ENCODE measurements at regions not wholly inside any gene's neighbourhood (a gene's known extent, or its start where the extent isn't known, plus 50 kb on each side); places are given as distances from the start of the nearest gene placed in this dataset.
A peak's percentile ranks its signal among the peaks of the same experiment; 100 is the strongest.

DNA sequence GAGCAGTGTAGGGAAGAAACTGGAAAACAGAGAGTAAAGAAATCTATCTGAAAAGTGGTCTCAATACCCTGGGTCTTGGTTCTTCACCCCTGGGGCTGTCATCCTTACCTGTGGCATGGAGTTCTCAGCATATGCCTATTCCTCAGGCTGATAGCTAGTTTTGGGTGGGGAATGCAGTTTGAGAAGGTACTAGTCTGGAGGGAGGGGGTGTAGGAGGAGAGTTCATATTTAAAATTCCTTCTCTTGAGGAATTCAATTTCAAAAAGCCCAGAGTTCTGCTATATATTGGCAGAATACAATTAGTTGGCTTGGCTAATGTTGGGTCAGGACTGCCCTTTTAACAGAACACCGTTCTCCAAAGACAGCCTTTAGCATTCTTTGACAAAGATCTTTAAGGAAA, 82.9 kb upstream of the NPHP3 start:
- TF ChIP-seq, protein P1, sequence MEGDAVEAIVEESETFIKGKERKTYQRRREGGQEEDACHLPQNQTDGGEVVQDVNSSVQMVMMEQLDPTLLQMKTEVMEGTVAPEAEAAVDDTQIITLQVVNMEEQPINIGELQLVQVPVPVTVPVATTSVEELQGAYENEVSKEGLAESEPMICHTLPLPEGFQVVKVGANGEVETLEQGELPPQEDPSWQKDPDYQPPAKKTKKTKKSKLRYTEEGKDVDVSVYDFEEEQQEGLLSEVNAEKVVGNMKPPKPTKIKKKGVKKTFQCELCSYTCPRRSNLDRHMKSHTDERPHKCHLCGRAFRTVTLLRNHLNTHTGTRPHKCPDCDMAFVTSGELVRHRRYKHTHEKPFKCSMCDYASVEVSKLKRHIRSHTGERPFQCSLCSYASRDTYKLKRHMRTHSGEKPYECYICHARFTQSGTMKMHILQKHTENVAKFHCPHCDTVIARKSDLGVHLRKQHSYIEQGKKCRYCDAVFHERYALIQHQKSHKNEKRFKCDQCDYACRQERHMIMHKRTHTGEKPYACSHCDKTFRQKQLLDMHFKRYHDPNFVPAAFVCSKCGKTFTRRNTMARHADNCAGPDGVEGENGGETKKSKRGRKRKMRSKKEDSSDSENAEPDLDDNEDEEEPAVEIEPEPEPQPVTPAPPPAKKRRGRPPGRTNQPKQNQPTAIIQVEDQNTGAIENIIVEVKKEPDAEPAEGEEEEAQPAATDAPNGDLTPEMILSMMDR (IDR thresholded peaks at IDR 0.05; ENCODE audit: unreplicated experiment), result no peak
- DNase-seq (ENCODE audit: low spot score, unreplicated experiment), result no peak
- H3K9me3 Mint-ChIP-seq (ENCODE audit: low read depth), result no peaks in the 10 kb centered on the region
- no peaks in the 10 kb centered on the region for H3K27me3 Mint-ChIP-seq
- H3K4me3 Mint-ChIP-seq (ENCODE audit: low read depth), result no peak overlapping the region
- H3K4me1 Mint-ChIP-seq (ENCODE audit: low read depth), result no peaks in the 10 kb centered on the region
- no peak overlapping the region for H3K27ac Mint-ChIP-seq
- no peaks in the 10 kb centered on the region for H3K36me3 Mint-ChIP-seq (ENCODE audit: insufficient read depth)

DNA sequence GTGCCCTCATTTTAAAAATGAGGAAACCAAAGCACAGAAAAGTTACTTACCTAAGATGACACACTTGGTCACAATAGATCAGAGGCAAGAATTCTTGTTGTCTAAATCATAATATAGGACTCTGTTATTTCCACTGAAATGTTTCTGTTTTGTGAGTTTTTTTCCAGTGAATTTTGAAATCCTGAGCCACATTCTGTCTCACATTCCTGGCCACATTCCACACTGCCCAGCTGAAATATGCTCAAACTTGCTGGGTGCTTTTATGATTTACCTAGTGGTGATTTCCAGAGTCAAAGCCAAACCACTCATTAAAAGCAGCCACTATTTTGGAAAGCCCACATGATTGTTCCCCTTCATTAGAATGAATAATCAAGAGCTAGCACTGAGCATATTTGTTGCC, 82.3 kb upstream of the NPHP3 start:
- H3K36me3 Mint-ChIP-seq (ENCODE audit: insufficient read depth), result no peaks in the 10 kb centered on the region
- no peaks in the 10 kb centered on the region for H3K4me1 Mint-ChIP-seq (ENCODE audit: low read depth)
- no peak overlapping the region for H3K27ac Mint-ChIP-seq
- H3K4me3 Mint-ChIP-seq (ENCODE audit: low read depth), result no peak overlapping the region
- H3K9me3 Mint-ChIP-seq (ENCODE audit: low read depth), result no peaks in the 10 kb centered on the region
- no peak for DNase-seq (ENCODE audit: low spot score, unreplicated experiment)
- TF ChIP-seq, protein P1 (IDR thresholded peaks at IDR 0.05; ENCODE audit: unreplicated experiment), result no peak
- no peaks in the 10 kb centered on the region for H3K27me3 Mint-ChIP-seq

DNA sequence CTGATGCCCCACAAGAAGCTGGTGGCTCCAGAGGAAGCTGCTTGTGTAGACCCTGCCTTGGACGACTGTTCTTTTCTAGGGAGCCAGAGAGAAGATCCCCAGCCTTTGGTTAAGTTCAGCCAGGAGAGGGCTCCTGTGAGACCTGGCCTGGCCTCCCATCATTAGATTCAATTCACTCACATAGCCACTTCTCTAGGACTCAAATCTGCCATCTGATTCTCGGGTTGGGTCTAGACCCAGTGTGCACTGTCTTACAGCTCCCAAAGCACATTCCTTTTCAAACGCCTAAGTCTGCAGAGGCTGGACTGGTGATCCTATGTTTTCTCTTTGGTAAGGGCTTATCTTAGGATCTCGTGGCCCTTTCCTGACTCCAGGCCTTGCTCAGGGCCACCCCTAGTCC, 81.7 kb upstream of the NPHP3 start:
- Mint-ChIP-seq H3K36me3 (ENCODE audit: insufficient read depth) (no peaks in the 10 kb centered on the region), H3K4me1 (ENCODE audit: low read depth) (no peaks in the 10 kb centered on the region), H3K4me3 (ENCODE audit: low read depth) (no peak overlapping the region), H3K27ac (no peak overlapping the region), H3K27me3 (no peaks in the 10 kb centered on the region), H3K9me3 (ENCODE audit: low read depth) (no peaks in the 10 kb centered on the region)
- TF ChIP-seq, protein P1 (IDR thresholded peaks at IDR 0.05; ENCODE audit: unreplicated experiment), result peak; percentile 28
- no peak for DNase-seq (ENCODE audit: low spot score, unreplicated experiment)

DNA sequence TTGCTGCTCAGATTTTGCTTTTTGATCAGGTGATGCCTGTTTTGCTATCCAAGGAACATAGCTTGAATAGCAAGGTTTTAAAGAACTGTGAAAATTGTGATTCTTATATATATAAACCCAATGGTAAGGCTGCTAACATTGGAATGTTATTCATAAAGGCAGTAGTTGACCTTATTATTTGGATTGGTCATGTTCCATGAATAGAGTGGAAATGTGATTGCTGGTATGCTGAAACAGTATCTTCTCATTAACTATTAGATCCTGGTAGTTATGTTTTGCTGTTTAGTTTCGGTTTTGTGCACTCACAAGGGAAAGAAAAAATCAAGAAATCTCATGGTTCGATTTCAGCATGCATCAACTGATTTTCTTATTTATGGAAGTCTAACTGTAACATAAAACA, 78.7 kb upstream of the NPHP3 start:
- Mint-ChIP-seq H3K4me3 (ENCODE audit: low read depth) (no peak overlapping the region), H3K9me3 (ENCODE audit: low read depth) (no peaks in the 10 kb centered on the region), H3K27ac (no peak overlapping the region), H3K4me1 (ENCODE audit: low read depth) (no peaks in the 10 kb centered on the region), H3K27me3 (no peaks in the 10 kb centered on the region), H3K36me3 (ENCODE audit: insufficient read depth) (no peaks in the 10 kb centered on the region)
- no peak for DNase-seq (ENCODE audit: low spot score, unreplicated experiment)
- TF ChIP-seq, protein P1 (IDR thresholded peaks at IDR 0.05; ENCODE audit: unreplicated experiment), result no peak

DNA sequence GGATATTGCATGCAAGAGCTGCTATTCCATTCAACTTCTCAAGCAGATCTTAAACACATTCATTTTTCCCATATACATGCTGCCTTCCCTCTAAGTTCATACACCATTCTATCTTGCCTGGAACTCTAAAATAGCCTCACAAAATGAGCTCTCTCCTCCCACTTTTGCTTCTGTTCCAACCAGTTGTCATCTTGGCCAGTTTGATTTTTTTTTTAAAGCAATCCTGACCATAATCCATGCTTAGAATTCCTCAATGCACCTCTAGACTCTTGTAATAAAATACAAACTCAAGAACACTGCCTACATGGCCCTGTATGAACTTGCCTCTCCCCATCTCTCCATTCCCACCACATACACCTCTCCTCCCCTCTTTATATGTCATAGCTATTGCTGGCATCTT, 68.6 kb upstream of the NPHP3 start:
- H3K27me3 Mint-ChIP-seq, result peaks cover 2% of the 10 kb centered on the region
- H3K4me3 Mint-ChIP-seq (ENCODE audit: low read depth), result no peak overlapping the region
- H3K4me1 Mint-ChIP-seq (ENCODE audit: low read depth), result no peaks in the 10 kb centered on the region
- H3K9me3 Mint-ChIP-seq (ENCODE audit: low read depth), result no peaks in the 10 kb centered on the region
- TF ChIP-seq, protein P1 (IDR thresholded peaks at IDR 0.05; ENCODE audit: unreplicated experiment), result no peak
- DNase-seq (ENCODE audit: low spot score, unreplicated experiment), result no peak
- no peak overlapping the region for H3K27ac Mint-ChIP-seq
- no peaks in the 10 kb centered on the region for H3K36me3 Mint-ChIP-seq (ENCODE audit: insufficient read depth)

All from progenitor cell of endocrine pancreas (in vitro differentiated cells).